ENCODE measurements at regions not wholly inside any gene's neighbourhood (a gene's known extent, or its start where the extent isn't known, plus 50 kb on each side); places are given as distances from the start of the nearest gene placed in this dataset.

GRCh38 chr7:157483971-157484410 lies 147.2 kb downstream of the DNAJB6 start:
- TF ChIP-seq CTCF (conservative IDR thresholded peaks at IDR 0.05 in 1 of 2, IDR thresholded peaks at IDR 0.05 in 1 of 2; ENCODE audit: low read depth in 1 of 2, low read length in 2 of 2) (no peak), EZH2 (IDR thresholded peaks at IDR 0.05; ENCODE audit: low read length, missing control alignments) (no peak)
